HCT116 (cell line): ENCODE measurements at regions not wholly inside any gene's neighbourhood (a gene's known extent, or its start where the extent isn't known, plus 50 kb on each side); places are given as distances from the start of the nearest gene placed in this dataset.

Source experiments
- POLR2A ChIP-seq: IDR thresholded peaks from 2 replicates; pipeline ENCODE4 v1.7.0; 2011; ENCODE audit warnings: borderline replicate concordance; ENCODE audit not compliant: insufficient read depth, insufficient read length; ENCODE audit errors: extremely low read depth
- POLR2AphosphoS5 ChIP-seq: IDR thresholded peaks from 2 replicates; pipeline ENCODE4 v1.6.1; 2011; ENCODE audit warnings: mild to moderate bottlenecking, low read depth, low read length, moderate library complexity
- SIN3A ChIP-seq: IDR thresholded peaks from 2 replicates; pipeline ENCODE4 v1.6.1; 2012; ENCODE audit warnings: low read depth
- TF ChIP-seq, protein P1 (sequence below): IDR thresholded peaks from 2 replicates; pipeline ENCODE4 v1.6.1; 2012

DNA sequence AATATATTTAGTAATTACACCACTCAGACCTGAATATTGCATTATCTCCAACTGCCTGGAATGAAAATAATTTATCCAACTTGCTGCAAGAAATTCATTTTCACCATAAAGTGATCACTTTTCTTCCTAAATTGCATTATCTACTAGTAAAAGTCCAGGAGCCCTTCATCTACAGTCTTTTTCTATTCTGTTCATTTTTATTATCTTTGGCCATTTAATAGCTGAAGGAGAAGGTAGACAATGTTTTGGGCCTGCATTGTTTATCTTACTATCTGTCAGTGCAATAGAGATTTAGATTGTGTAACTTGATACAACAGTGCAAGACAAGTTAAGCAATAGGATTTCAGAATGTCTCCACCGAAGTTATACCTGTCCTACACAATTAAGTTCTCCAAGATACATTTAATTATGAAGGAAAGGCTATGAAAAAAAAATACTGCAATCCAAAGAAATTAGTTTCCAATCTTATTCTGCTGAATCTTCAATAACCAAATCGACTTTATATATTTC is 1339.7 kb upstream of the CDH6 start:
- TF ChIP-seq POLR2A (no peak), POLR2AphosphoS5 (no peak), SIN3A (no peak)
- TF ChIP-seq, protein P1, sequence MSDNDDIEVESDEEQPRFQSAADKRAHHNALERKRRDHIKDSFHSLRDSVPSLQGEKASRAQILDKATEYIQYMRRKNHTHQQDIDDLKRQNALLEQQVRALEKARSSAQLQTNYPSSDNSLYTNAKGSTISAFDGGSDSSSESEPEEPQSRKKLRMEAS: no peak
